NB4 (cell line): ENCODE measurements at regions not wholly inside any gene's neighbourhood (a gene's known extent, or its start where the extent isn't known, plus 50 kb on each side); places are given as distances from the start of the nearest gene placed in this dataset.

Experiments used
- CTCF ChIP-seq: IDR thresholded peaks from one replicate; pipeline ENCODE4 v1.5.1; 2012; ENCODE audit warnings: low read depth, low read length
- MAX ChIP-seq: IDR thresholded peaks from 2 replicates; pipeline ENCODE4 v1.6.1; 2011; ENCODE audit warnings: low read depth, low read length

GRCh38 chr12:62123721-62124203 lies 136.4 kb upstream of the USP15 start:
- TF ChIP-seq MAX (no peak), CTCF (peak; percentile 92)
